Mesenchymal stem cell (in vitro differentiated cells and primary cell): ENCODE measurements at regions not wholly inside any gene's neighbourhood (a gene's known extent, or its start where the extent isn't known, plus 50 kb on each side); places are given as distances from the start of the nearest gene placed in this dataset.

Experiments used
- DNase-seq: peaks from one replicate; pipeline ENCODE4 v3.0.0-alpha.2; 2013
- H2AFZ ChIP-seq: one replicate; pipeline ENCODE4 v1.6.1; 2013; ENCODE audit warnings: low read depth, mild to moderate bottlenecking, control low read depth, inconsistent platforms, low read length, moderate library complexity
- H2AK5ac ChIP-seq: 2 replicates; pipeline ENCODE4 v1.6.1; 2013; ENCODE audit warnings: low read length, moderate library complexity, mild to moderate bottlenecking, inconsistent platforms; ENCODE audit not compliant: severe bottlenecking
- H2BK120ac ChIP-seq: one replicate; pipeline ENCODE4 v1.6.1; 2013; ENCODE audit warnings: low read depth, mild to moderate bottlenecking, inconsistent platforms, low read length, moderate library complexity
- H2BK12ac ChIP-seq, 2 experiments: one replicate each; pipeline ENCODE4 v1.6.1; 2013; ENCODE audit warnings: inconsistent platforms in 2 of 2, low read length in 2 of 2, mild to moderate bottlenecking in 2 of 2, moderate library complexity in 2 of 2, control low read depth in 1 of 2
- H2BK15ac ChIP-seq: one replicate; pipeline ENCODE4 v1.6.1; 2013; ENCODE audit warnings: mild to moderate bottlenecking, low read depth, inconsistent platforms; ENCODE audit not compliant: poor library complexity, severe bottlenecking
- H2BK5ac ChIP-seq: 2 replicates; pipeline ENCODE4 v1.6.1; 2013; ENCODE audit warnings: low read depth, mild to moderate bottlenecking, low read length, control low read depth, inconsistent platforms; ENCODE audit not compliant: poor library complexity, severe bottlenecking
- H3K14ac ChIP-seq, 2 experiments: one replicate each; pipeline ENCODE4 v1.6.1; 2013; ENCODE audit warnings: inconsistent platforms in 2 of 2, low read length in 2 of 2, control low read depth in 1 of 2, mild to moderate bottlenecking in 1 of 2, moderate library complexity in 1 of 2
- H3K18ac ChIP-seq, 2 experiments: one replicate each; pipeline ENCODE4 v1.6.1; 2013; ENCODE audit warnings: inconsistent platforms in 2 of 2, low read length in 2 of 2, control low read depth in 1 of 2, low read depth in 1 of 2, mild to moderate bottlenecking in 1 of 2
- H3K23ac ChIP-seq, 2 experiments: one replicate each; pipeline ENCODE4 v1.6.1; 2013; ENCODE audit warnings: inconsistent platforms in 2 of 2, low read length in 2 of 2, mild to moderate bottlenecking in 2 of 2, moderate library complexity in 2 of 2, control low read depth in 1 of 2
- H3K27ac ChIP-seq: 2 replicates; pipeline ENCODE4 v1.5.1; 2013; ENCODE audit warnings: mild to moderate bottlenecking, moderate library complexity, low read length, control low read depth, inconsistent platforms; ENCODE audit not compliant: poor library complexity, severe bottlenecking
- H3K27me3 ChIP-seq, 2 experiments: 2 replicates each; pipeline versions ENCODE4 v1.6.1 to v1.7.0; 2013; ENCODE audit warnings: low read length in 2 of 2, mild to moderate bottlenecking in 2 of 2, moderate library complexity in 2 of 2, control low read depth in 1 of 2, inconsistent platforms in 1 of 2; ENCODE audit not compliant: control insufficient read depth in 1 of 2, insufficient read depth in 1 of 2
- H3K36me3 ChIP-seq, 2 experiments: 2 replicates each; pipeline versions ENCODE4 v1.6.1 to v1.7.0; 2013; ENCODE audit warnings: low read length in 2 of 2, control low read depth in 1 of 2, inconsistent platforms in 1 of 2, low read depth in 1 of 2, mild to moderate bottlenecking in 1 of 2; ENCODE audit not compliant: insufficient read depth in 2 of 2, control insufficient read depth in 1 of 2
- H3K4ac ChIP-seq, 2 experiments: one replicate each; pipeline ENCODE4 v1.6.1; 2013; ENCODE audit warnings: inconsistent platforms in 2 of 2, low read length in 2 of 2, mild to moderate bottlenecking in 2 of 2, moderate library complexity in 2 of 2, control low read depth in 1 of 2, low read depth in 1 of 2
- H3K4me1 ChIP-seq: 2 replicates; pipeline ENCODE4 v1.6.1; 2013; ENCODE audit warnings: low read depth, low read length, control low read depth; ENCODE audit not compliant: control insufficient read depth, insufficient read depth
- H3K4me2 ChIP-seq: 2 replicates; pipeline ENCODE4 v1.6.1; 2013; ENCODE audit warnings: low read length, mild to moderate bottlenecking, inconsistent platforms; ENCODE audit not compliant: poor library complexity, severe bottlenecking
- H3K4me3 ChIP-seq, 2 experiments: 2 replicates each; pipeline versions ENCODE4 v1.5.1 to v1.7.0; 2013; ENCODE audit warnings: low read length in 2 of 2, mild to moderate bottlenecking in 2 of 2, control low read depth in 1 of 2, low read depth in 1 of 2; ENCODE audit not compliant: insufficient read depth in 1 of 2
- H3K79me1 ChIP-seq: replicated peaks from 2 replicates; pipeline ENCODE4 v1.6.1; 2013; ENCODE audit warnings: mild to moderate bottlenecking, control low read depth, low read length, inconsistent platforms; ENCODE audit not compliant: poor library complexity, severe bottlenecking
- H3K9ac ChIP-seq: 2 replicates; pipeline ENCODE4 v1.7.0; 2013; ENCODE audit warnings: mild to moderate bottlenecking, low read length, moderate library complexity
- H3K9me3 ChIP-seq: 2 replicates; pipeline ENCODE4 v1.7.0; 2013; ENCODE audit warnings: mild to moderate bottlenecking, low read length; ENCODE audit not compliant: control insufficient read depth
- H4K8ac ChIP-seq: one replicate; pipeline ENCODE4 v1.6.1; 2013; ENCODE audit warnings: inconsistent platforms, mild to moderate bottlenecking, low read length, moderate library complexity
- H4K91ac ChIP-seq: one replicate; pipeline ENCODE4 v1.6.1; 2013; ENCODE audit warnings: mild to moderate bottlenecking, low read length, inconsistent platforms
- WGBS: methylation state at CpG from one replicate; pipeline ENCODE4 v1.1.7; 2013; ENCODE audit warnings: mixed read lengths; 5-methylcytosine and 5-hydroxymethylcytosine counted together

DNA sequence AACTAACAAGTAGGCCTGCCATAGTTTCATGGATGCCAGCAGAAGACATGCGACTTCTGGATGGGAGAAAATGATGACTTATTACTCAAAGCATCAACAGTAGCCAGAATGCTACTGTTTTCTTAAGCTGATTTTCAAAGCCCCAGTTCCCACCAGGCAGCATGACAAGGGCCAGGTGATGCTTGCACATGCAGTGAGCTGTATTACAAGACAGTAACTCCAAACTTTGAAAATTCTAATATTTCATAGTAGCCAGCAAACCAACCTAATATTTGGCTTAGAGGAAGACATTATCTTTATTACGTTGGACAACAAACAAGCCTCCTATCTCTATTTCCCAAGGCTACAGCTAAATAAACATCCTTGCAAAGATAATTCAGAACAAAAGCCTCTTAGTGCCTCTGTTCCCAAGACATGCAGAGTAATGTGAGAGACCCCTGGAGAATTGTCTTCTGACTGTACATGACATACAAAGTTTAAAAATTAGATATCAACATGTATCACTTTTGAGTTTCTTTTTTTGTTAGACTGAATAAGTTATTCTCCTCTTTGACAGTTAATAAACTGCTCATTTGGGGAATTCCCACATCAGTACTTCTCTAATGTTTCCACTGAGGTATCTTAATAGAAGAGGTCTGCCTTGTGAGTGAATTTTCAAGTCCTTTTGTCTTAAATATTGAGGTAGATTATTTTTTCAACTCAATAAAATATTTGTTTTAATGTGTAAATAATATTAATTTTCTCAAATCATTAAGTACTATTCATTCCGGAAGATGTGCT is 367.6 kb upstream of the CWC22 start:
- H3K4ac ChIP-seq, result no peak overlapping the region
- no peak overlapping the region for H3K4me3 ChIP-seq
- H3K9ac ChIP-seq, result no peak overlapping the region
- H2BK15ac ChIP-seq, result no peak overlapping the region
- no peak overlapping the region for H2AK5ac ChIP-seq
- no peak overlapping the region for H3K27ac ChIP-seq
- no peak overlapping the region for H4K8ac ChIP-seq
- H3K14ac ChIP-seq, result no peak overlapping the region
- H2AFZ ChIP-seq, result no peak overlapping the region
- no peaks in the 10 kb centered on the region for H3K4me1 ChIP-seq
- no peak overlapping the region for H3K4me2 ChIP-seq
- no peaks in the 10 kb centered on the region for H3K36me3 ChIP-seq
- no peaks in the 10 kb centered on the region for H3K79me1 ChIP-seq
- no peak overlapping the region for H3K23ac ChIP-seq
- no peaks in the 10 kb centered on the region for H3K27me3 ChIP-seq
- DNase-seq, result no peak
- 78% methylated on average over 2 of the region's 3 CpGs for WGBS
- no peak overlapping the region for H2BK12ac ChIP-seq
- H2BK120ac ChIP-seq, result no peak overlapping the region
- H2BK5ac ChIP-seq, result no peak overlapping the region
- H4K91ac ChIP-seq, result no peak overlapping the region
- H3K9me3 ChIP-seq, result no peaks in the 10 kb centered on the region
- H3K18ac ChIP-seq, result no peak overlapping the region

DNA sequence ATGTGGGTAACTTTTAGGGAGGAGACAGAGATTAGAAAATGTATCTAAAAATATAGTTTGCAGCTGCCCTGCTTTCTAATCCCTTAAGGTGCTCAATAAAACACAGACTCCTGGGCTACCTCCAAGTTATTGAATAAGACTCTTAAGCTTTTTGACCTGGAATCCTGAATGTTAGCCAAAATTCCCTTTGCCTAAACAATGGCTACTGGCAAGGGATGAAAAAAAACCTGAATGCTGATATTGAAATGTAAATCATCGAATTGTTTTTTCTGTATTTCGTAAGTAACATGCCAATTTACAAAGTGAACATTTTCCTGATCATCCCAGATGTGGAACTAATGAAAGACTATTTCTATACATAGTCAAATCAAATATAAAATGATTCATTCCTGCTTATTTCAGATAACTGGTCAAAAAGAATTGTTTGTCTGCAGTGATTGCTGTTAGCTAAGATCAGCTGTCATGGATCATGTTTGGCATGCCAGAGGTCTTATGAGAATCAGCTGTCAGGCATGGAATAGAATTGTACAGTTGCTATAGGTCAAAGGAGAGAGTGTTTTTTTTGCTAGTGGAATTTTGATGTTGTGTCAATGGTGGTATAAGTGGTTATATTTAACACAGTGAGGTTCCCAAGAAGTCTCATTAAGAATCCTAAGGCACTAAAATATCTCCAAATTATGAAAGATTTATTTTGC is 363.6 kb upstream of the CWC22 start:
- WGBS, result no CpG with 5 or more reads among the region's 2 CpGs
- no peaks in the 10 kb centered on the region for H3K4me1 ChIP-seq

DNA sequence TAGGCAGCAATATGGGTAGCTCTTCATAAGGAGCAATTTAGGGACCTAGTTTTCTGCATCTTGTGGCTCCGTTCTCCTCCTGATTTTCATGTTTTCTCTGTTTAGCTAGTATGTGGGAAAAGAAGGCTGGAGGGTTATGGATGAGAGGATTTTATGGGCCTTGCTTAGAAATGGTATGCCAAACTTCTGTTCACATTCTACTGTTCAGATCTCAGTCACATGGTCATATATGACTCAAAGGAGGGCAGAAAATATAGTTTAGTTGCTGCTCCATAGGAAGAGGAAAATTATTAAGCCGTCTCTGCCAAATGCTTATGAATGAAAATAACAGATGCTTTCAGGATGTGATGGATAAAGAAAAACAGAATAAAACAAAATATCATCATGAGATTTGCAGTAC is 361.8 kb upstream of the CWC22 start:
- DNase-seq, result no peak
- 98% methylated on average over 1 of the region's 2 CpGs for WGBS
- H2BK5ac ChIP-seq, result no peak overlapping the region
- no peak overlapping the region for H3K27ac ChIP-seq
- H2BK15ac ChIP-seq, result no peak overlapping the region
- H3K9ac ChIP-seq, result no peak overlapping the region
- H3K14ac ChIP-seq, result no peak overlapping the region
- no peak overlapping the region for H2BK120ac ChIP-seq
- H3K18ac ChIP-seq, result no peak overlapping the region
- H3K9me3 ChIP-seq, result no peaks in the 10 kb centered on the region
- no peak overlapping the region for H3K23ac ChIP-seq
- no peaks in the 10 kb centered on the region for H3K36me3 ChIP-seq
- no peaks in the 10 kb centered on the region for H3K27me3 ChIP-seq
- H3K4me1 ChIP-seq, result no peaks in the 10 kb centered on the region
- H2AK5ac ChIP-seq, result no peak overlapping the region
- no peak overlapping the region for H3K4me2 ChIP-seq
- H4K91ac ChIP-seq, result no peak overlapping the region
- no peak overlapping the region for H3K4me3 ChIP-seq
- no peaks in the 10 kb centered on the region for H3K79me1 ChIP-seq
- H4K8ac ChIP-seq, result no peak overlapping the region
- no peak overlapping the region for H2AFZ ChIP-seq
- no peak overlapping the region for H2BK12ac ChIP-seq
- no peak overlapping the region for H3K4ac ChIP-seq

More for the DNA sequence above, 363.6 kb upstream of the CWC22 start:
- Histone ChIP-seq H3K27ac (no peak overlapping the region), H2BK5ac (no peak overlapping the region), H3K9ac (no peak overlapping the region), H3K27me3 (no peaks in the 10 kb centered on the region), H3K18ac (no peak overlapping the region), H4K91ac (no peak overlapping the region), H3K4ac (no peak overlapping the region), H3K9me3 (no peaks in the 10 kb centered on the region), H2AK5ac (no peak overlapping the region), H3K4me3 (no peak overlapping the region), H3K4me2 (no peak overlapping the region), H3K36me3 (no peaks in the 10 kb centered on the region), H2AFZ (no peak overlapping the region), H2BK15ac (no peak overlapping the region), H3K14ac (no peak overlapping the region), H2BK12ac (no peak overlapping the region), H3K79me1 (no peaks in the 10 kb centered on the region), H4K8ac (no peak overlapping the region), H3K23ac (no peak overlapping the region), H2BK120ac (no peak overlapping the region)
- DNase-seq, result no peak

DNA sequence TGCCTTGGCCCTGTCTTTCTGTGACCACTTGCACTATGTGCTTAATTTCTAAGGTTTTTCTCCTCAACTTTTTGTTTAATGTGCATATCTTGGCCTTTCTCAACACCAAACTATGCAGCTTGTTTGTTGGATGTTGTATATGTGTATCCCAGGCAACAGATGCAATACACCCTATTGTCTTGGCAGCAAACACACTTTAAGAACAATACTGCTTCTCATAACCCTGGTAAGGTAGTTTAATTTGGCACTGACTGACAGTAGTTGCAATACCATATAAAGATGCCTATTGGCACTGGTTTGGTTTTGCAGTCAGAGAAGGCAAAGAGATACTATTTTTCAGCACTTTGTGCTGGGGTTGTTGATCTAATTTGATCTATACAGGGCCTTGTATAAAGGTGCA is 360.7 kb upstream of the CWC22 start:
- no peaks in the 10 kb centered on the region for H3K79me1 ChIP-seq
- H2BK120ac ChIP-seq, result no peak overlapping the region
- H2BK15ac ChIP-seq, result no peak overlapping the region
- no peak overlapping the region for H2BK12ac ChIP-seq
- H3K27ac ChIP-seq, result no peak overlapping the region
- H3K27me3 ChIP-seq, result no peaks in the 10 kb centered on the region
- H3K4me2 ChIP-seq, result no peak overlapping the region
- no peak overlapping the region for H4K8ac ChIP-seq
- no peak overlapping the region for H3K4me3 ChIP-seq
- no peaks in the 10 kb centered on the region for H3K36me3 ChIP-seq
- H2BK5ac ChIP-seq, result no peak overlapping the region
- H3K4ac ChIP-seq, result no peak overlapping the region
- H3K9ac ChIP-seq, result no peak overlapping the region
- peak; percentile 48 for DNase-seq
- H2AK5ac ChIP-seq, result no peak overlapping the region
- H3K9me3 ChIP-seq, result no peaks in the 10 kb centered on the region
- H3K14ac ChIP-seq, result no peak overlapping the region
- H3K4me1 ChIP-seq, result no peaks in the 10 kb centered on the region
- no peak overlapping the region for H3K23ac ChIP-seq
- H3K18ac ChIP-seq, result no peak overlapping the region
- H4K91ac ChIP-seq, result no peak overlapping the region
- H2AFZ ChIP-seq, result no peak overlapping the region
